Trophoblast cell (in vitro differentiated cells and primary cell): ENCODE measurements at regions not wholly inside any gene's neighbourhood (a gene's known extent, or its start where the extent isn't known, plus 50 kb on each side); places are given as distances from the start of the nearest gene placed in this dataset.

Experiments used
- DNase-seq, 2 donors: peaks; one replicate each; pipeline ENCODE4 v3.0.0-alpha.2; 2016
- H2AFZ ChIP-seq: 2 replicates; pipeline ENCODE4 v1.6.1; 2013; ENCODE audit warnings: low read length, moderate library complexity, mild to moderate bottlenecking; ENCODE audit not compliant: insufficient read depth, poor library complexity
- H2AK5ac ChIP-seq: 2 replicates; pipeline ENCODE4 v1.6.1; 2013; ENCODE audit warnings: mild to moderate bottlenecking, low read length
- H2BK120ac ChIP-seq: 2 replicates; pipeline ENCODE4 v1.6.1; 2013; ENCODE audit warnings: low read length, mild to moderate bottlenecking, moderate library complexity; ENCODE audit not compliant: insufficient read depth, poor library complexity
- H2BK12ac ChIP-seq: 2 replicates; pipeline ENCODE4 v1.6.1; 2013; ENCODE audit warnings: mild to moderate bottlenecking, low read length, moderate library complexity
- H2BK5ac ChIP-seq: 2 replicates; pipeline ENCODE4 v1.6.1; 2013; ENCODE audit warnings: low read length, low read depth, moderate library complexity, mild to moderate bottlenecking; ENCODE audit not compliant: poor library complexity
- H3K14ac ChIP-seq: 2 replicates; pipeline ENCODE4 v1.6.1; 2013; ENCODE audit warnings: mild to moderate bottlenecking, low read length
- H3K18ac ChIP-seq: 2 replicates; pipeline ENCODE4 v1.6.1; 2013; ENCODE audit warnings: mild to moderate bottlenecking, low read length
- H3K23ac ChIP-seq: 2 replicates; pipeline ENCODE4 v1.6.1; 2013; ENCODE audit warnings: low read length
- H3K27ac ChIP-seq: 2 replicates; pipeline ENCODE4 v1.5.1; 2013; ENCODE audit warnings: low read depth, mild to moderate bottlenecking, inconsistent platforms, low read length, moderate library complexity
- H3K27me3 ChIP-seq: 2 replicates; pipeline ENCODE4 v1.6.1; 2013; ENCODE audit warnings: inconsistent platforms, mild to moderate bottlenecking, low read length, moderate library complexity; ENCODE audit not compliant: insufficient read depth
- H3K36me3 ChIP-seq, 2 experiments: 1 replicate in 1 of 2; 2 replicates in 1 of 2; pipeline ENCODE4 v1.6.1; 2013; ENCODE audit warnings: low read length in 2 of 2, mild to moderate bottlenecking in 2 of 2, moderate library complexity in 1 of 2; ENCODE audit not compliant: insufficient read depth in 2 of 2, control insufficient read depth in 1 of 2
- H3K4ac ChIP-seq: 2 replicates; pipeline ENCODE4 v1.6.1; 2013; ENCODE audit warnings: low read depth, mild to moderate bottlenecking, low read length, moderate library complexity
- H3K4me1 ChIP-seq, 2 experiments: 1 replicate in 1 of 2; 2 replicates in 1 of 2; pipeline ENCODE4 v1.6.1; 2013; ENCODE audit warnings: low read length in 2 of 2, mild to moderate bottlenecking in 2 of 2, moderate library complexity in 1 of 2; ENCODE audit not compliant: insufficient read depth in 2 of 2, control insufficient read depth in 1 of 2
- H3K4me2 ChIP-seq: 2 replicates; pipeline ENCODE4 v1.6.1; 2013; ENCODE audit warnings: inconsistent platforms, mild to moderate bottlenecking, low read length, moderate library complexity
- H3K4me3 ChIP-seq: 2 replicates; pipeline ENCODE4 v1.5.1; 2013; ENCODE audit warnings: mild to moderate bottlenecking, low read depth, low read length, inconsistent platforms
- H3K79me1 ChIP-seq: one replicate; pipeline ENCODE4 v1.6.1; 2013; ENCODE audit warnings: low read length
- H3K79me2 ChIP-seq: 2 replicates; pipeline ENCODE4 v1.6.1; 2013; ENCODE audit warnings: low read length, mild to moderate bottlenecking; ENCODE audit not compliant: control insufficient read depth, insufficient read depth, poor library complexity
- H3K9ac ChIP-seq: 2 replicates; pipeline ENCODE4 v1.6.1; 2013; ENCODE audit warnings: mild to moderate bottlenecking, low read length
- H3K9me3 ChIP-seq: 2 replicates; pipeline ENCODE4 v1.6.1; 2013; ENCODE audit warnings: low read depth, mild to moderate bottlenecking, control low read depth, inconsistent platforms, low read length; ENCODE audit not compliant: insufficient read depth
- H4K12ac ChIP-seq: 2 replicates; pipeline ENCODE4 v1.6.1; 2013; ENCODE audit warnings: low read depth, mild to moderate bottlenecking, low read length, moderate library complexity
- H4K8ac ChIP-seq: 2 replicates; pipeline ENCODE4 v1.6.1; 2013; ENCODE audit warnings: low read depth, mild to moderate bottlenecking, low read length, moderate library complexity
- H4K91ac ChIP-seq: one replicate; pipeline ENCODE4 v1.6.1; 2013; ENCODE audit warnings: low read depth, mild to moderate bottlenecking, low read length, moderate library complexity
- WGBS: extraction: QIAGEN DNeasy Blood & Tissue Kit; methylation state at CpG from one replicate; pipeline ENCODE4 v1.1.7; 2013; ENCODE audit warnings: missing lambda C conversion rate; ENCODE audit not compliant: insufficient read length, insufficient coverage; ENCODE audit errors: extremely low coverage; 5-methylcytosine and 5-hydroxymethylcytosine counted together

- DNase-seq: no peak
- Histone ChIP-seq H4K91ac (no peak overlapping the region), H3K9me3 (no peaks in the 10 kb centered on the region), H3K79me2 (no peaks in the 10 kb centered on the region), H2BK120ac (no peak overlapping the region), H4K8ac (no peak overlapping the region), H3K4me2 (no peak overlapping the region), H3K4ac (no peak overlapping the region), H3K27me3 (no peaks in the 10 kb centered on the region), H2BK12ac (no peak overlapping the region), H2AFZ (no peak overlapping the region), H3K14ac (no peak overlapping the region), H3K9ac (no peak overlapping the region), H3K23ac (no peak overlapping the region), H3K36me3 (no peaks in the 10 kb centered on the region), H4K12ac (no peak overlapping the region), H2AK5ac (no peak overlapping the region), H3K18ac (no peak overlapping the region), H2BK5ac (no peak overlapping the region), H3K79me1 (no peaks in the 10 kb centered on the region), H3K4me3 (no peak overlapping the region), H3K4me1 (no peaks in the 10 kb centered on the region), H3K27ac (no peak overlapping the region)
- no CpG with 5 or more reads among the region's 6 CpGs for WGBS
Observed at GRCh38 chr2:146258071-146258470, 1586.8 kb upstream of the ACVR2A start.

DNA sequence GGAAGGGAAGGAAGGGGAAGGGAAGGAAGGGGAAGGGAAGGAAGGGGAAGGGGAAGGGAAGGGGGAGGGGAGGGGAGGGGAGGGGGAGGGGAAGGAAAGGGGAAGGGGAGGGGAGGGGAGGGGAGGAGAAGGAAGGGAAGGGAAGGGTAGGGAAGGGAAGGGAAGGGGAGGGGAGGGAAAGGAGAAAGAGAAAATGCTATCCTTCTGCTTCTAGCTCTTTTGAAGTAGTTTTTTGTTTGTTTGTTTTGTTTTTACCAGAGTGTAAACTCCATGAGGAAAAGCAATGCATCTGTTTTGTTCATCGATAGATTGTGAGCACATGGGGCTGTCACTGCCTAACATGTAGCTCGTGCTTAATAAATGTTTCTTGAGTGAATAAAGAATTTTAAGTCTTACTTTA, 1592.7 kb upstream of the ACVR2A start:
- H3K36me3 ChIP-seq: no peaks in the 10 kb centered on the region
- H3K18ac ChIP-seq: no peak overlapping the region
- H3K23ac ChIP-seq: no peak overlapping the region
- no peaks in the 10 kb centered on the region for H3K79me1 ChIP-seq
- H3K4me1 ChIP-seq: no peaks in the 10 kb centered on the region
- no peak overlapping the region for H2AK5ac ChIP-seq
- H2BK120ac ChIP-seq: no peak overlapping the region
- no peak overlapping the region for H2BK12ac ChIP-seq
- no peaks in the 10 kb centered on the region for H3K27me3 ChIP-seq
- H4K91ac ChIP-seq: no peak overlapping the region
- WGBS: no CpG with 5 or more reads among the region's 2 CpGs
- H3K14ac ChIP-seq: no peak overlapping the region
- no peaks in the 10 kb centered on the region for H3K79me2 ChIP-seq
- H3K9ac ChIP-seq: no peak overlapping the region
- H4K12ac ChIP-seq: no peak overlapping the region
- no peak overlapping the region for H3K27ac ChIP-seq
- no peak overlapping the region for H3K4me3 ChIP-seq
- H4K8ac ChIP-seq: no peak overlapping the region
- no peak for DNase-seq
- no peak overlapping the region for H3K4ac ChIP-seq
- no peak overlapping the region for H3K4me2 ChIP-seq
- no peak overlapping the region for H2BK5ac ChIP-seq
- no peak overlapping the region for H2AFZ ChIP-seq
- H3K9me3 ChIP-seq: no peaks in the 10 kb centered on the region

DNA sequence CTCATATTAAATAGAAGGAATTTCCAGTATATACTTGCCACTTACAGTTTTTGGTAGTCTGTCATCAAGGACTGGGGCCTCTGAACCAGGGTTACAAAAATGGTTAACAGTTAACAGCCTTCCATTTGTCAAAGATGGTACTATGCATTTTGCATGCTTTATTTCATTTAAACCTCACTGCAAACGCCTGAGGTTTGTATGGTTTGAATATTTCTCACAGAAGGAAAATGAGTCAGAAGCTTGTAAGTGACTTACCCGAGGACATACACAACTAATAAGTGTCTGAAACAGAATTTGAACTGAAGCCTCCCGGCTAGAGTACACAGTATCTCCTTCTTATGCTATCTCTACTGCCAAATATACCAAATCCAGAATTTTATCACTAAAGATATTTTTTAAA, 1593.5 kb upstream of the ACVR2A start:
- Histone ChIP-seq H3K4ac (no peak overlapping the region), H3K23ac (no peak overlapping the region), H3K4me2 (no peak overlapping the region), H3K27me3 (no peaks in the 10 kb centered on the region), H3K4me3 (no peak overlapping the region), H4K91ac (no peak overlapping the region), H2BK120ac (no peak overlapping the region), H2AK5ac (no peak overlapping the region), H3K36me3 (no peaks in the 10 kb centered on the region), H3K14ac (no peak overlapping the region), H3K18ac (no peak overlapping the region), H2BK12ac (no peak overlapping the region), H3K9ac (no peak overlapping the region), H4K12ac (no peak overlapping the region), H3K4me1 (no peaks in the 10 kb centered on the region), H3K79me1 (no peaks in the 10 kb centered on the region), H4K8ac (no peak overlapping the region), H3K27ac (no peak overlapping the region), H2BK5ac (no peak overlapping the region), H3K9me3 (no peaks in the 10 kb centered on the region), H2AFZ (no peak overlapping the region), H3K79me2 (no peaks in the 10 kb centered on the region)
- no peak for DNase-seq
- no CpG with 5 or more reads among the region's 3 CpGs for WGBS

- Histone ChIP-seq H3K36me3 (no peaks in the 10 kb centered on the region), H4K91ac (no peak overlapping the region), H3K79me1 (no peaks in the 10 kb centered on the region), H2BK12ac (no peak overlapping the region), H2BK120ac (no peak overlapping the region), H4K8ac (no peak overlapping the region), H3K4me2 (no peak overlapping the region), H3K23ac (no peak overlapping the region), H3K18ac (no peak overlapping the region), H3K27ac (no peak overlapping the region), H2BK5ac (no peak overlapping the region), H3K4ac (no peak overlapping the region), H3K4me3 (no peak overlapping the region), H4K12ac (no peak overlapping the region), H2AK5ac (no peak overlapping the region), H3K14ac (no peak overlapping the region), H3K9ac (no peak overlapping the region), H3K4me1 (no peaks in the 10 kb centered on the region), H2AFZ (no peak overlapping the region), H3K27me3 (no peaks in the 10 kb centered on the region), H3K79me2 (no peaks in the 10 kb centered on the region), H3K9me3 (no peaks in the 10 kb centered on the region)
- no CpG with 5 or more reads among the region's 1 CpG for WGBS
- no peak for DNase-seq
Observed at GRCh38 chr2:146246736-146247523, 1597.9 kb upstream of the ACVR2A start.
